A549 (cell line): ENCODE measurements at regions not wholly inside any gene's neighbourhood (a gene's known extent, or its start where the extent isn't known, plus 50 kb on each side); places are given as distances from the start of the nearest gene placed in this dataset.

ENCODE experiments used
- ATAC-seq, 2 experiments: fragments of 200-7000 bp in 1 of 2; fragments of >200 bp in 1 of 2; cut with Nextera tagmentation in 1 of 2; cut with Tn5 transposase in 1 of 2; 3 replicates each; pipeline versions ENCODE4 v1.8.0 to v1.9.1; 2018 to 2020; ENCODE audit warnings: mild to moderate bottlenecking in 1 of 2, moderate library complexity in 1 of 2
- CTCF ChIA-PET: fragments of 300-600 bp; sonication (Branson Sonifier 250); formaldehyde crosslinking; extraction: SDS; loops from one replicate; lab custom pipeline; 2021; ENCODE audit warnings: antibody characterized with exemption, inconsistent platforms; lab: Yijun Ruan, JAX
- POLR2A ChIA-PET: fragments of 350-600 bp; formaldehyde crosslinking; extraction: SDS; loops from one replicate; lab custom pipeline; 2021; ENCODE audit warnings: antibody characterized with exemption, inconsistent platforms; lab: Yijun Ruan, JAX
- DNase-seq, 2 experiments: peaks; one replicate each; pipeline versions ENCODE4 v3.0.0 to v3.0.0-alpha.2; 2011 to 2016; ENCODE audit warnings: low read depth in 1 of 2, low spot score in 1 of 2
- FAIRE-seq: peaks from 2 replicates; lab custom pipeline; 2011; peaks lifted over from hg19 to GRCh38; lab: Jason Lieb, UNC
- H3K27ac ChIP-seq, 2 experiments: fragments of >200 bp; sonication (Bioruptor Twin); formaldehyde crosslinking; 3 replicates each; pipeline ENCODE4 v1.5.1; 2016 to 2017
- H3K4me1 ChIP-seq: fragments of >200 bp; sonication (Bioruptor Twin); formaldehyde crosslinking; 3 replicates; pipeline ENCODE4 v1.6.1; 2016
- H3K4me2 ChIP-seq: fragments of >200 bp; sonication (Bioruptor Twin); formaldehyde crosslinking; 3 replicates; pipeline ENCODE4 v1.6.1; 2016
- H3K4me3 ChIP-seq: fragments of >200 bp; sonication (Bioruptor Twin); formaldehyde crosslinking; 3 replicates; pipeline ENCODE4 v1.5.1; 2016
- H3K9me3 ChIP-seq: fragments of >200 bp; sonication (Bioruptor Twin); formaldehyde crosslinking; 3 replicates; pipeline ENCODE4 v1.6.1; 2016
- BCL3 ChIP-seq: fragments of >200 bp; sonication (Bioruptor Twin); formaldehyde crosslinking; IDR thresholded peaks from 3 replicates; pipeline ENCODE4 v1.6.1; 2016
- CBX2 ChIP-seq: fragments of 200-600 bp; sonication (generic); IDR thresholded peaks from 2 replicates; pipeline ENCODE4 v1.6.1; 2016; ENCODE audit warnings: low read depth, mild to moderate bottlenecking, borderline replicate concordance
- CBX8 ChIP-seq: fragments of 200-600 bp; sonication (generic); IDR thresholded peaks from 2 replicates; pipeline ENCODE4 v1.6.1; 2016
- CHD2 ChIP-seq: fragments of 150-350 bp; IDR thresholded peaks from 2 replicates; pipeline ENCODE4 v1.6.1; 2014; ENCODE audit warnings: low read length; ENCODE audit not compliant: partially characterized antibody
- CTCF ChIP-seq: fragments of >200 bp; sonication (Bioruptor Twin); formaldehyde crosslinking; IDR thresholded peaks from 3 replicates; pipeline ENCODE4 v1.5.1; 2016
- ELK1 ChIP-seq: fragments of 150-350 bp; IDR thresholded peaks from 2 replicates; pipeline ENCODE4 v1.6.1; 2014; ENCODE audit warnings: low read depth, mild to moderate bottlenecking, low read length
- ESRRA ChIP-seq: fragments of 150-350 bp; IDR thresholded peaks from 2 replicates; pipeline ENCODE4 v1.6.1; 2014; ENCODE audit warnings: mild to moderate bottlenecking, low read length, borderline replicate concordance
- FOSB ChIP-seq: fragments of 250-450 bp; sonication (Bioruptor Pico); IDR thresholded peaks from 2 replicates; pipeline ENCODE4 v1.5.0; 2020; ENCODE audit warnings: mild to moderate bottlenecking, moderate library complexity
- FOXS1 ChIP-seq: fragments of 250-450 bp; sonication (Bioruptor Pico); IDR thresholded peaks from 2 replicates; pipeline ENCODE4 v1.5.0; 2020; ENCODE audit warnings: mild to moderate bottlenecking, moderate library complexity
- GATA3 ChIP-seq: IDR thresholded peaks from 2 replicates; pipeline ENCODE4 v1.6.1; 2012; ENCODE audit warnings: borderline replicate concordance
- HDAC2 ChIP-seq: fragments of 200-600 bp; sonication (generic); IDR thresholded peaks from 2 replicates; pipeline ENCODE4 v1.6.1; 2016
- JUN ChIP-seq, 2 experiments: fragments of >200 bp; sonication (Bioruptor Twin); formaldehyde crosslinking; IDR thresholded peaks; 2 replicates in 1 of 2; 3 replicates in 1 of 2; pipeline ENCODE4 v1.6.1; 2016 to 2017
- KDM1A ChIP-seq: fragments of 200-600 bp; sonication (generic); IDR thresholded peaks from 2 replicates; pipeline ENCODE4 v1.6.1; 2016; ENCODE audit warnings: low read depth, mild to moderate bottlenecking
- MAFK ChIP-seq: fragments of 450-650 bp; IDR thresholded peaks from 2 replicates; pipeline ENCODE4 v1.6.1; 2014; ENCODE audit not compliant: partially characterized antibody
- MAZ ChIP-seq: fragments of 150-350 bp; IDR thresholded peaks from 2 replicates; pipeline ENCODE4 v1.6.1; 2014; ENCODE audit warnings: antibody characterized with exemption, low read depth, low read length, borderline replicate concordance
- NPAS2 ChIP-seq: fragments of 250-450 bp; sonication (Bioruptor Pico); IDR thresholded peaks from 2 replicates; pipeline ENCODE4 v1.8.0; 2022; ENCODE audit warnings: mild to moderate bottlenecking, moderate library complexity, borderline replicate concordance
- NR3C1 ChIP-seq: fragments of >200 bp; sonication (Bioruptor Twin); formaldehyde crosslinking; IDR thresholded peaks from 3 replicates; pipeline ENCODE4 v1.6.1; 2017
- PHF8 ChIP-seq: fragments of 200-600 bp; sonication (generic); IDR thresholded peaks from 2 replicates; pipeline ENCODE4 v1.6.1; 2016; ENCODE audit warnings: low read depth, mild to moderate bottlenecking, antibody characterized with exemption, moderate library complexity, borderline replicate concordance
- REST ChIP-seq: fragments of 200-600 bp; sonication (generic); IDR thresholded peaks from 2 replicates; pipeline ENCODE4 v1.6.1; 2016; ENCODE audit warnings: antibody characterized with exemption, mild to moderate bottlenecking, moderate library complexity
- RFX5 ChIP-seq: fragments of 450-650 bp; IDR thresholded peaks from 2 replicates; pipeline ENCODE4 v1.7.1; 2014; ENCODE audit warnings: antibody characterized with exemption, mild to moderate bottlenecking, moderate library complexity
- ZNF302 ChIP-seq: fragments of 250-450 bp; sonication (Bioruptor Pico); IDR thresholded peaks from 2 replicates; pipeline ENCODE4 v1.9.0; 2021; ENCODE audit warnings: inconsistent platforms, mild to moderate bottlenecking, moderate library complexity
- WGBS: methylation state at CpG from one replicate; pipeline ENCODE4 v1.1.6; 2017; ENCODE audit errors: missing lambda C conversion rate; 5-methylcytosine and 5-hydroxymethylcytosine counted together

GRCh38 chr4:18795794-18796193 lies 774.2 kb upstream of the LCORL start:
- no peak overlapping the region for H3K4me2 ChIP-seq
- ATAC-seq (no peak), FAIRE-seq (no peak), DNase-seq (no peak)
- no peaks in the 10 kb centered on the region for H3K4me1 ChIP-seq
- ChIA-PET POLR2A (no interaction called here), CTCF (no interaction called here)
- no peak overlapping the region for H3K4me3 ChIP-seq
- no peak overlapping the region for H3K27ac ChIP-seq
- WGBS = 0% methylated on average over 1 of the region's 1 CpG
- TF ChIP-seq CBX2 = no peak
- TF ChIP-seq REST = no peak
- TF ChIP-seq MAFK = no peak
- TF ChIP-seq PHF8 = no peak
- TF ChIP-seq BCL3 = no peak
- no peak for TF ChIP-seq FOSB (CRISPR knock-in tag)
- TF ChIP-seq ZNF302 (CRISPR knock-in tag) = no peak
- no peak for TF ChIP-seq JUN (IDR thresholded peaks at IDR 0.05)
- no peak for TF ChIP-seq ELK1
- no peak for TF ChIP-seq KDM1A
- no peak for TF ChIP-seq MAZ
- no peak for TF ChIP-seq ESRRA
- no peak for TF ChIP-seq FOXS1 (CRISPR knock-in tag)
- TF ChIP-seq GATA3 = no peak
- no peak for TF ChIP-seq CTCF
- no peak for TF ChIP-seq CHD2
- TF ChIP-seq HDAC2 = no peak
- TF ChIP-seq CBX8 = no peak
- no peak for TF ChIP-seq NPAS2 (CRISPR knock-in tag)
- no peaks in the 10 kb centered on the region; the same call in 2 of the 3 replicates for H3K9me3 ChIP-seq

- ATAC-seq (no peak), FAIRE-seq (no peak), DNase-seq (no peak)
- Histone ChIP-seq H3K9me3 (no peaks in the 10 kb centered on the region), H3K4me1 (no peaks in the 10 kb centered on the region), H3K27ac (no peak overlapping the region), H3K4me3 (no peak overlapping the region), H3K4me2 (no peak overlapping the region)
- ChIA-PET CTCF (no interaction called here), POLR2A (no interaction called here)
- 1% methylated on average over 4 of the region's 4 CpGs for WGBS
- TF ChIP-seq JUN (IDR thresholded peaks at IDR 0.05) = no peak
- TF ChIP-seq RFX5 = no peak
- TF ChIP-seq NR3C1 = no peak
Measured at GRCh38 chr4:18777190-18777930, 755.8 kb upstream of the LCORL start.
